Left ventricle myocardium superior (tissue), 1 donor: ENCODE measurements at regions not wholly inside any gene's neighbourhood (a gene's known extent, or its start where the extent isn't known, plus 50 kb on each side); places are given as distances from the start of the nearest gene placed in this dataset.

ENCODE experiments used
- ATAC-seq: fragments of 200-7000 bp; cut with Tn5 transposase; one replicate; pipeline ENCODE4 v1.9.1; 2020; ENCODE audit warnings: mild to moderate bottlenecking, moderate library complexity
- DNase-seq: peaks from one replicate; pipeline ENCODE4 v3.0.0-alpha.2; 2020
- intact Hi-C: fragments of 100-400 bp; cut with micrococcal nuclease; formaldehyde crosslinking; loops from one replicate; pipeline ENCODE4 v1.11.0; 2022
- donor health status: DM: no; HTN: yes; CAD: no; lungs with severe emphysema.

DNA sequence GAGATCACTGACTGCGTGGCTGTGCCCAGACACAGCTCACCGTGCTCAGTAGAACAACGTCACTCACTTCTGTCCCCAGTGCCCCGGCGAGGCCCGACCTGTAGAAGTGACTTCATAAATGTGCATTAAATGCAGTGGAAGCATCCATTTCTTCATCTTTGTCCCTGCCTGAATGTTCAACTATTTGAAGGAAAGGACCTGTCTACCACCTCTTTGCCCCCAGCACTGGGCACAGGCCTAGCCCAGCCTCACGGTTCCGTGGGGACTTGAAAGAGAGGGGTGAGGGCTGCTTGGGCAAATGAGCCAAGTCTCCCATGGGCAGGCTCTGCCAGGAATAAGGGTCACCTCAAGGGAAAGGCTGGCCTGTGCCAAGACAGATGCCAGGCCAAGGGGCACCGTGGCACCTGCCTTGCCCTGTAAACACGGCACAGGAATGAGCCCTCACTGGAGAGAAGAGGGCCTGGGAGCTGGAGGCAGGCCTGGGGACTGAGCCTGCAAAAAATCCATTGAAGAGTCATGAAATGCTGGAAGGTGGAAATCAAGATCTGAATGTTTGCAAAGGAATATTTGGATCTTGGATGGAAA, 845.3 kb downstream of the BRD1 start:
- DNase-seq = no peak
- intact Hi-C loops = no loop called here
- ATAC-seq = no peak

DNA sequence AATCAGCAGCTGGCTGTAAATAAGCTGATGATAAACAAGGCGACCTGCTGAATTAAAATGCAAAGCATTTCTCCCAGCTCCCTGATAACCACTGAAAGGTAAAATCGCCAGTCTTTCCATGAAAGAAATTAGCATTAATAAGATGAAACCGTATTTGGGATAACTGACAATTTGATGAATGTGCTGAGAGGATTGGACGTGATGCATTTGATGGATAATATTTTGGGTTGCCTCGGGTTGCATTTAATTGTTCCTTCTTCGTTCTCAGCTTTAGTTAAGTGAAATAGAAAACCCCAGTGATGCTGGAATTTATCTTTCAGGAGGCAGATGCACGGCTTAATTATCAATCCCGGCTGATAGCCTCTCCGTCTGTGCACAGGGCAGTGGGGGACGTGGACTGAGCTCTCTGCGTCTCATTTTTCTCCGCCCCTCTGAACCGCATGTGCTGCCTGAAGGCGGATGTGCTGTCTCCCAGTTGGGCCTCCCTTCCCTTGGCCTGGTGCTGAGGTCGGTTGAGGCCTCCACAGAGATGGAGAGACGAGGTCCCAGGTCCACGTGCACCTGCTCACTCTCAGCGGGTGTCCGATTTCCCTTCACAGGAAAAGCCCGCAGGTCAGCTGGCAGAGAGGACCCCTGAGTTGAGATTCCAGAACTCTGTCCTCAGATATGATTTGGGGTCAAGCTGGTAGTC, 846.2 kb downstream of the BRD1 start:
- DNase-seq (no peak), ATAC-seq (no peak)
- intact Hi-C loops = no loop called here

DNA sequence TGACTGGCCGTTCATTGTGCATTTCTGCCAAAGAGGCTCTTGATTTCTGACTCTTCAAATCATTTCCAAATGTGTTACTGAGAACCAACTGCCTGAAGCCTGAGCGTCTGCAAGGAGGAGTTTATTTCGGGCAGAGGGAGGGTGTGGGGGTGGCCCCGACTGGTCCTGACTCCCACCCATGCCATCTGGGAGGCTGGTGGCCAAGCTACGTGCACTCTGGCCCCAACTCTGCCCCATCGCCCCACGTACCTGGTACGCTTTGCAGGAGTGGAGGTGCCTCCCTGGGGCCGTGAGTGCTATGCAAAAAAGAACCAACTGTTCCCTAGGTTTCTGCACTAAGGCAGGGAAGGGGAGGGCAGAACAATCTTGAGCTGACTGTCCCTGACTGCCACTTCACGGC, 846.8 kb downstream of the BRD1 start:
- intact Hi-C loops = no loop called here
- ATAC-seq (no peak), DNase-seq (no peak)

DNA sequence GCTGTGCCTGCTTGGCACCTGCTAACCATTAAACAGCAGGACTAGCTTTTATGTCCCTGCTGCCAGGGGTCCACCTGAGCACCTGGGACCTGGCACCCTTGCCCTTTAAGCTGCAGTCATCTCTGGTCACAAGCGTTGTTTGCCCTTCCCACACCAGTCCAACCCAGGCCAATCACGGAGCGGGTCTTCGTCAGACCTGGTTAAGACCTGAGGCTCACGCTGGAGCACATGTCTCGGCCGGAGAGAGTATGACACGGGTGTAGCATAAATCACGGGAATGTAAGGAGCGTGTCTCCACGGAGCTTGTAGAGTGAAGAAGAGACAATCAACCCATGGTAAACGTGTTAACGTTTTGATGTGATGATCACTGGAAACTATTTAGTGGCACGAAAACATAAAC, 847.3 kb downstream of the BRD1 start:
- DNase-seq (no peak), ATAC-seq (no peak)
- intact Hi-C loops = no loop called here

DNA sequence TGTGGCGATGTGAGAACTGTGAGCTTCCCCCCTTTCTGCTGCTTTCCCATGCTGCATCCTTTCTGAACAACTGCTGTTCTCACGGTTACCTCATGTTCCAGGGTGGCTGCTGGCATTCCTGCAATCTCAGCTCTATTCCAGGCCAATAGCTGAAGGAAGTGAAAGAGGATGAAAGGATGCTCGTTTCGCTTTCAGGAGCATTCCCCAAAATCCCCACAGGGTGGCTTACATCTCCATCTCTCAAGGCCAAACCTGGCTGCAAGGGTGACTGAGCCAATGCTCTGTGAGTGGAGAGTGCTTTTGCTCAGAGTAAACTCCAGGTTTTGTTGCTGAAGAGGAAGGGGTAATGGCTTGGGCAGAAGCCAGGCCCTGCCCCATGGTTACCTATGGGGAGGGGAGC, 848.2 kb downstream of the BRD1 start:
- intact Hi-C loops = no loop called here
- no peak for DNase-seq
- ATAC-seq = no peak

DNA sequence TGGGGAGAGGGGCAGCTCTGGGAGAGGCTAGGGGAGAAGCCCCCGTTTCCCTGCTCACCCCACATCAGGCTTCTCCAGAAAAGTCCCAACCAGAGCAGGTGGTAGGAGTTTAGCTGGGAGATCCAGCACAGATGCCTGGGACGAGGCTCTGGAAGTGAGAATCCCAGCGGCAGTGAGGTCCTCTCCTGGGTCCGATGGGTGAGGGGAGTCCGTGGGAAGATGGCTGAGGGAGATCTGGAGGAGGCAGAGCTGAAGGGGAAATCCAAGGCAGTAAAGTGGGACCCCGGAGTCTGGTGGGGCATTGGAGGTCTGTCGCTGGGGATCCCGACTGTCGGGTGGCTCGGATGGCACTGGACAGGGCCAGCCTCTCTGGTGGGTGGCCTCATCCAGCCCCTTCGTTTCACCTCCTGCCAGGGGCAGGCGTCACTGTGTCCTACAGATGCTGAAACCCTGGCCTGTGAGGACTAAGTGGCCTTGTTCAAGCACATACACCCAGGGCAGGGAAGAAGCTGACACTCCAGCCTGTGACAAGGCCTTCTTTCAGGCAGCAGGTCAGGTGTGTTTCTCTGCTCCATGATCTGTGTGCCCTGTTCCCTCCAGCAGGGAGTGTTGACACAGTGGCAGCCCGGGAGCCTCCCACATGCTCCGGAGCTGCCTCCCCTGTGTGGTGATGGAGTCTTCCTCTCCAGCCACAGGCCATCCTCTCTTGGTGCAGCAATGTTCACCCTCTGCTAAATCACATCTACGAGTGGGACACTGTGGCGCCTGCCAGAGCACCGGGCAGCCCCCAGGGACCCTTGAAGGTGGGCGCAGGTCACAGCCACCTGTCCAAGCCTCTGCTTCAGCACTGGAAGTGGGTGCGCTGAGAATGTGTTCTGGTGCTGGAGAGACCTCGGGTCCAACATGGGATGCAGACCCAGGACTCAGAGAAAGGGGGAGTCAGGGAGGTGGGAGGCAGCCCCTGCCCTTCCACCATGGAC, 850.8 kb downstream of the BRD1 start:
- ATAC-seq = no peak
- intact Hi-C loops = no loop called here
- DNase-seq = no peak

DNA sequence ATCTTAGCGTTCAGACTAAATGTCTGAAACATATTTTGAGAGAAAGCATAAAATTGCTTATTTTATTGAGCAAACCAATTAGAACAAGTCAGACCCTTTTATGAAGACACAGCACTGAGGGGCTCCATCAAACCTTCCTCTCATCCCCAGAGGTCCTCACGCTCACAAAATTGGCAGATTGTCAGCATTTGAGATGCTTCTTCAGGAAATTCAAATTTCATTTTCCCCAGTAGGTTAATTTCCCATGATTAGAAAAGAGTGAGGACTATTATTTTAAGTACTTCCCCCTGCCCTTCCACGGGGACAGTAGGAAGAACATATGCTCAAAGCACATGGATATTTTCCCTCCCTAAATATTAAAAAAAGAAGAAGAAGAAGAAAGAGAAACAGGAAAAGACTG, 851.8 kb downstream of the BRD1 start:
- ATAC-seq (no peak), DNase-seq (no peak)
- intact Hi-C loops = no loop called here

DNA sequence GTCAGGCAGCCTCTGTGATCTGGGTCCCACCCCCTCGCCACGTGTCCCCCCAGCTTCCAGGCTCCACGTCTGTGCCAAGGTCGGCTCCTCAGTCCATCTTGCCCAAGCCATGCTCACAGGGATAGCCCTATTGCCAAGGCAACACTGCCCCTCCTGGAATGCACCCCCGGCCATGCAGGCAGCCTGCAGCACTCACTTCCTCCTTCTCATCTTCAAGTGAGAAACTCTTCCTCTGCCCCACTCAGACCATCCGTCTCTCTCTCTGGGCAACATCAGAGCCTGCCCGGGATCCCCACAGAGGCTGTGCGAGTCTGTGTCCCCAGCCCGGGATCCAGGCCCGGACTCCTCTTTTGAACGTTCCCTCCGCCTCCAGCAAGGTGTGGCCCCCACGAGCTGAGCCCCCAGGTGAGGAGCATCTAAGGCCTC, 852.3 kb downstream of the BRD1 start:
- intact Hi-C loops = no loop called here
- ATAC-seq (no peak), DNase-seq (no peak)

DNA sequence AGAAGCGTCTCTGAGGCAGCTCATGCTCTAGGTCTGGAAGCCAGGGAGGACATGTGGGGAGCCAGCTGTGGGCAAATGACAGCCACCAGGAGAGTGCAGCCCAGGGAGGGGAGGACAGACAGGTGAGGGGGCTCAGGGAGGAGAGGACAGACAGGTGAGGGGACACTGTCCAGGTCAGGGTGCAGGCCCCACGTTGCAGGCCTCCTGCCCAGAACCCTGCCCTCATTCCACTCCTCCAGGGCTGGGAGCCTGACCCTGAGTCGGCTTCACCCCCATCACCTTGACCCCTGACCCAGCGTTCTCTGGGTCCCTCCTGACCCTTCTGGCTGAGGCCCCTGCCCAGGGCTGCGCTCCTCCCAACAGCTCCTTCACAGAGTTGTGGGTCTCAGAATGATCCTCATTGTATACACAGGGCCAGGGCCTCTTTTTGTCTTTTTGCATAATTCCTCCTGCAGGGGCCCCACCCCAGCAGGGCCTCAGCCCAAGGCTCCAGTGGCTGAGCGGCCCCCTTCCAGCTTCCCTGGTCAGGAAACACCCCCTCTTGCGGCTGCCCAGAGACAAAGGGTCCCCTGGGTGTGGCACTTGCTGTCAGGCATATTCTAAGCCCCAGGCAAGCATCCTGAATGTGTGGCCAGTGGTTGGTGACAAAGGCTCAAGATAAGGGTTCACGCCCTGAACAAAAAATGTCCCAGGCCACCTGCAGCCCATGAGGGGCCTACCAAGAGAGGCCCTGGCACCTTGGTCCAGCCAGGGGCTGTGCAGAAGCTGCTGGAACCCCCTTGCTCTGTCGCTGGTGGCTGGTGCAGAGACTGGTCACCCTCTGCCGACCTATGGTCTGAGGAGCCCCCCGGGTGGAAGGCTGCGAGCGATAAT, 853.0 kb downstream of the BRD1 start:
- ATAC-seq (no peak), DNase-seq (no peak)
- intact Hi-C loops = no loop called here

DNA sequence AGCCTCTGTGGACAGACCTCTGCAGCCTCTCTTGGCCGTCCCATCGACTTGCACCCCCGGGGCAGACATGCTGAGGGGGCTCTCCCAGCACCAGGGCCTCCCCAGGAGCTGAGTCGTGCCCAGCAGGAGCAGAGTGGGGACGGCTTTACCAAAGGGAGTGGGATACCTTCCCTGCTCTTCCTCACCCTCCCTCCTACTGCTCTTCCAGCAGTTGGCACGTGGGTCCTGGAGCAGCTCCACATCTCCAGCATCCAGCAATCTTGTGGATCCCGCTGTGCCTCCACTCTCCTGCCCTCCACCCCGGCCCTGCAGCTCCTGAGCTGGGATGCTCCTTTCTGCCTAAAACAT, 854.0 kb downstream of the BRD1 start:
- ATAC-seq = no peak
- intact Hi-C loops = no loop called here
- DNase-seq = no peak

DNA sequence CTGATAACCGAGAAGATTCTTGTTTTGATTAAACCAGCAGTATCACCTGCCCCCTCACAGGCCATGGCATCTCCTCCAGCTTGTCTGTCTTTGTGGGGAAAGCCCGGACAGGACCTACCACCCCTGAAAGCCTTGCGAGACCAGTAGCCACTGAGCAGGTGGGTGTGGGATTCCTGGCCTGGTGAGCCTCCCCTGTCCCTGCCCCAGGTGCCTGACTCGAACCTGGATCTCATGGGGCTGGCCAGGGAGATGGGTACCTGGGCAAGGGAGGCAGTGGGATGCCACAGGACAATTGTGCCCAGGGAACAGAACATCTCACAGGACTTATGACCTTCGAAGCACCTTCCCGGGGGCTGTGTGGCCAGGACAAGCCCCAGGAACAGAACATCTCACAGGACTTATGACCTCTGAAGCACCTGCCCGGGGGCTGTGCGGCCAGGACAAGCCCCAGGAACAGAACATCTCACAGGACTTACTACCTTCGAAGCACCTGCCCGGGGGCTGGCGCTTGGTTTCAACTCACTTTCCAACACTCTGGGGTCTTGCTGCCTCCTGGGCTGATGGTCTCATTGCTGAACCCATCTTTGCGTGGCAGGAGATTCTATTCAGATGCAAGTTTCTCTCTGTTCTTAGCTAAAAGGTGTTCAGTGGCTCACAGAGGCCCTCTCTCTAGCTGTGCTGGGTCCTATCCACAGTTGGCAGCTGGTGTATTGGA, 854.5 kb downstream of the BRD1 start:
- DNase-seq (no peak), ATAC-seq (no peak)
- intact Hi-C loops = no loop called here

DNA sequence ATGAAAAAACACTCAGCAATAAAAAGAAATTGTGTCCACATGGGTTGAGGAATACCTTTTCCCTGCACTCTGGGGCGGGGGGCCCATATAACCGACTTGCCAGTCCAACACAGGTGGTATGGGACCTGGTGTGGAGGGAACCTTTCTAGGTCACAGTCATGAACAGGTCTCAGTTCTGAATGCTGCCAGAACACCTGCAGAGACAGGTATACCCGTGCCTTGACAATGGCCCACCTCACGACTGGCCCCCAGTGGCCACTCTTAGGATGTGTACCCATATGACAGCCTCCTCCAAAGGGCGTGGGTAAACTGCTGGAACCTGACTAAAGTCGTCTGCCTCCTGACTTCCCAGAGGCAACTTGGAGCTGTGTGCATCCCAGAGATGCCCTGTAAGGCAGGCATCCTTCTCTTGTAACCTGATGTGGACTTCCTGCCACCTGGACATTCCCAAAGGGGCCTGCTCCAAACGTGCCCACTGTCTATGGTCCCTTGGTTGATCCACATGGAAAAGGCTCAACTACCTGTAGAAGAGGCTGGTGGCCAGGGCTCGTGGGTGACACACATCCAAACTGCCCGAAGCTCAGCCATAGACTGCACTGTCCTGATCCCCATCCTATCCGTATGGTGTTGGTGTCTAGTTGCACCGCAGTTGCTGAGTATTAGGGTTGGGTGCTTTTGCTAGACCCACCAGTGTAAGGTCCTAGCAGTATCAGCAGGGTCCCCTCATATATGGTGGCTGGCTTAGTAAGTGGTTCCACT, 859.3 kb downstream of the BRD1 start:
- DNase-seq = no peak
- intact Hi-C loops = no loop called here
- no peak for ATAC-seq

DNA sequence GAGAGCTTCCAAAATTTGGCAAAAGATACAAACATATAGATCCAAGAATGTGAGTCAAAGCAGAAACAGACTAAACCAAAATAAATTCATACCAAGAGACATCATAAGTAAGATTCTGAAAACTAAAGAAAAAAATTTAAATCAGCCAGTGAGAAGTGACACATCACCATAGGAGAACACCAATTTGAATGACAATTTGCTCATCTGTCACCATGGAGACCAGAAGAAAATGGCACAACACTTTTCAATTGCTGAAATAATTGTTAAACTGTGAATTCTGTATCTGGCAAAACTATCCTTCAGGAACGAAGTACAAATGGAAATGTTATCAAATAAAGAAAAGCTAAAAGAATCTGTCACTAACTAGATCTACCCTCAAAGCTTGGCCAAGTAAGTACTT, 864.3 kb downstream of the BRD1 start:
- no peak for DNase-seq
- intact Hi-C loops = no loop called here
- no peak for ATAC-seq

DNA sequence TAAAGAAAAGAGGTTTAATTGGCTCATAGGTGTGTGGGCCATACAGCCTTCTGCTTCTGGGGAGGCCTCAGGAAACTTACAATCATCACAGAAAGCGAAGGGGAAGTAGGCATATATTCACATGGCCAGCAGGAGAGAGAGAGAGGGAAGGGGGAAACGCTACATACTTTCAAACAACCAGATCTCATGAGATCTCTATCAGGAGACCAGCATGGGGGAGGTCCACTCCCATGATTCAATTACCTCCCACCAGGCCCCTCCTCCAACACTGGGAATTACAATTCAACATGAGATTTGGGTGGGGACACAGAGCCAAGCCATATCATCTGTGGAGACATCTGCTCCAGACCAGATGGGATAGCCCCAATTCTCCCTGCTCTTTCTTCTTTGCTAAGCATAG, 866.0 kb downstream of the BRD1 start:
- DNase-seq (no peak), ATAC-seq (no peak)
- intact Hi-C loops = no loop called here

DNA sequence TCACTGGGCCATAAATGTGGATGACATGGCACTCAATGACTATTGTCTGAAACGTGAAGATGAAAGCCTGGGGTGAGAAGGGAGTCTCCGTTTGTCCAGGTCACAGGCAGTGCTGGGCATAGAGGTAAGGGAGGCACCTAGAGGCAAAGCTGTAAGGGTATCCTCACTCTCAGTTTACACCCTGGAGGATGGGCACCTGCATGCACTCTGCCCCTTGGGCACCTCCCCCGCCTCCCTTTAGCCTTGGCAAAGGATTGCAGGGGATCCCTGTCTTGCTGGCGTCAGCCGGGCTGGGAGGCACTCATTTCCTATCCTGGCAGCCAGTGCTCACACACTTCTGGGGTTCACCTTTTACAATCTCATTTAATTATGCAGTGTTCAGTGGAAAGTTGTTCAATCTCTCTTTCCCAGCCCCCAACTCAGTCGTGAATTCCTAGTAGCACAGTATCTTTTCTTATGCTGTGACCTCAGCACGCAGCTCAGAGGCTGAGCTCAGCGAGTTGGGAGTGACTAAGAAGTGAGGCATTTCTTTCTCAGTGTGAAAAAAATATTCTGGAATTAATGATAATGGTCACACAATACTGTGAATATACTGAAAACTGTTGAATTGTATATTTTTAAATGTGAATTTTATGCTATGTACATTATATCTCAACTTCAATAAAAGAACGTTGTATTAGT, 866.6 kb downstream of the BRD1 start:
- intact Hi-C loops = no loop called here
- no peak for DNase-seq
- ATAC-seq = no peak

DNA sequence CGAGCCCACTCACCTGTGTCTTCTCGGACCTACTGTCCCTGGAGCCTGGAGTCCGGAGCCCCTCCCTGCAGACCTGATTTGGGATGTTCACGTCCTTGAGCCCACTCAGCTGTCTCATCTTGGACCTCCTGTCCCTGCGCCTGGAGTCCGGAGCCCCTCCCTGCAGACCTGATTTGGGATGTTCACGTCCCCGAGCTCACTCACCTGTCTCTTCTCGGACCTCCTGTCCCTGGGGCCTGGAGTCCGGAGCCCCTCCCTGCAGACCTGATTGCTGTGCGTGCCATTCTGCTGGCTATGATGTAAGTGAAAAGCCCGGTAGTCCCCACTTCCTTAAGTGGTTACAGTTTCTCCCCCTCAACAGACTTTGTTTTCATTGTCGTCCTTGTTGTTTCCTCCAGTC, 867.1 kb downstream of the BRD1 start:
- ATAC-seq (no peak), DNase-seq (no peak)
- intact Hi-C loops = no loop called here

DNA sequence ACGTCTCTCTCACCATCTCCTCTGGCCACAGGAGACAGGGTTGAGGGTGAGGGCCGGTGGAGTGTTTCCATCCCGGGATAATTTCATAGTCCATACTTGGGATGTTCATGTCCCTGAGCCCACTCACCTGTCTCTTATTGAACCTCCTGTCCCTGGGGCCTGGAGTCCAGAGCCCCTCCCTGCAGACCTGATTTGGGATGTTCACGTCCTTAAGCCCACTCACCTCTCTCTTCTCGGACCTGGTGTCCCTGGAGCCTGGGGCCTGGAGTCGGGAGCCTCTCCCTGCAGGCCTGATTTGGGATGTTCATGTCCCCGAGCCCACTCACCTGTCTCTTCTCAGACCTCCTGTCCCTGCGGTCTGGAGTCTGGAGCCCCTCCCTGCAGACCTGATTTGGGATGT, 868.2 kb downstream of the BRD1 start:
- ATAC-seq = no peak
- intact Hi-C loops = no loop called here
- no peak for DNase-seq

DNA sequence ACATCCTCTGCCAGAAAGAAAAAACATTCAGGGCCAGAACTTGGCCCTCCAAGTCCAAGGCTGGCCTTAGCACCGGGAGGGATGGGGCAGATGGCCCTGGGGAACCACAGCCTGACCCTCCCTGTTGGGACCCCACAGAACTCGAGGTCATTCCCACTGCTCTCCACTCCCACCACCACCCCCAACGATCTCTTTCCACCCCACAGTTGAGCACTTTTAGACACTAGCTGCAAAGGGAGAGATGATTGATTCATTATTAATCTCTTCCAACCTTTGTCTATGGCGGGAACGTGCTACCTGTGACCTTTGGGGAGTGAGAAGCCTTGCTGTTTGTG, 869.7 kb downstream of the BRD1 start:
- intact Hi-C loops = no loop called here
- no peak for DNase-seq
- ATAC-seq = no peak
